HEK293T (cell line): ENCODE measurements at regions not wholly inside any gene's neighbourhood (a gene's known extent, or its start where the extent isn't known, plus 50 kb on each side); places are given as distances from the start of the nearest gene placed in this dataset.

Source experiments
- BHLHE40 ChIP-seq: fragments of 450-650 bp; IDR thresholded peaks from 2 replicates; pipeline ENCODE4 v1.6.1; 2016; ENCODE audit warnings: mild to moderate bottlenecking, moderate library complexity, borderline replicate concordance
- FOXA1 ChIP-seq: fragments of 450-650 bp; IDR thresholded peaks from 2 replicates; pipeline ENCODE4 v1.6.1; 2016; ENCODE audit warnings: mild to moderate bottlenecking
- FOXK2 ChIP-seq: fragments of 450-650 bp; IDR thresholded peaks from 2 replicates; pipeline ENCODE4 v1.6.1; 2016; ENCODE audit warnings: mild to moderate bottlenecking
- FOXM1 ChIP-seq: fragments of 450-650 bp; IDR thresholded peaks from 2 replicates; pipeline ENCODE4 v1.6.1; 2017; ENCODE audit warnings: mild to moderate bottlenecking, borderline replicate concordance
- SP1 ChIP-seq: fragments of 450-650 bp; IDR thresholded peaks from 2 replicates; pipeline ENCODE4 v1.6.1; 2017
- ZNF384 ChIP-seq: fragments of 450-650 bp; IDR thresholded peaks from 2 replicates; pipeline ENCODE4 v1.6.1; 2016

GRCh38 chr7:153021542-153021941 lies 262.0 kb downstream of the ACTR3B start:
- TF ChIP-seq ZNF384, result no peak
- TF ChIP-seq FOXM1, result no peak
- no peak for TF ChIP-seq BHLHE40
- no peak for TF ChIP-seq SP1
- no peak for TF ChIP-seq FOXK2
- no peak for TF ChIP-seq FOXA1
